ENCODE measurements at regions not wholly inside any gene's neighbourhood (a gene's known extent, or its start where the extent isn't known, plus 50 kb on each side); places are given as distances from the start of the nearest gene placed in this dataset.

GRCh38 chr5:96340357-96340756, 92.7 kb downstream of the PCSK1 start:
- no peak for TF ChIP-seq GATA2 (CRISPR knock-in tag; IDR thresholded peaks at IDR 0.05)
- no peak for TF ChIP-seq CTCF (IDR thresholded peaks at IDR 0.05)
- TF ChIP-seq POLR2AphosphoS5 (IDR thresholded peaks at IDR 0.05; ENCODE audit: low read depth, low read length) = no peak
- no peak for TF ChIP-seq RAD21 (IDR thresholded peaks at IDR 0.05; ENCODE audit: low read length)
- TF ChIP-seq USF1 (IDR thresholded peaks at IDR 0.05; ENCODE audit: borderline replicate concordance, low read depth) = no peak
- TF ChIP-seq EP300 (IDR thresholded peaks at IDR 0.05; ENCODE audit: borderline replicate concordance in 1 of 2, low read depth in 1 of 2, low read length in 1 of 2) = no peak
- no peak for TF ChIP-seq TAF1 (IDR thresholded peaks at IDR 0.05; ENCODE audit: borderline replicate concordance, low read depth, low read length)
- TF ChIP-seq GABPA (IDR thresholded peaks at IDR 0.05; ENCODE audit: low read depth) = no peak

Measured in SK-N-SH (cell line).